ENCODE measurements at regions not wholly inside any gene's neighbourhood (a gene's known extent, or its start where the extent isn't known, plus 50 kb on each side); places are given as distances from the start of the nearest gene placed in this dataset.
A peak's percentile ranks its signal among the peaks of the same experiment; 100 is the strongest.

DNA sequence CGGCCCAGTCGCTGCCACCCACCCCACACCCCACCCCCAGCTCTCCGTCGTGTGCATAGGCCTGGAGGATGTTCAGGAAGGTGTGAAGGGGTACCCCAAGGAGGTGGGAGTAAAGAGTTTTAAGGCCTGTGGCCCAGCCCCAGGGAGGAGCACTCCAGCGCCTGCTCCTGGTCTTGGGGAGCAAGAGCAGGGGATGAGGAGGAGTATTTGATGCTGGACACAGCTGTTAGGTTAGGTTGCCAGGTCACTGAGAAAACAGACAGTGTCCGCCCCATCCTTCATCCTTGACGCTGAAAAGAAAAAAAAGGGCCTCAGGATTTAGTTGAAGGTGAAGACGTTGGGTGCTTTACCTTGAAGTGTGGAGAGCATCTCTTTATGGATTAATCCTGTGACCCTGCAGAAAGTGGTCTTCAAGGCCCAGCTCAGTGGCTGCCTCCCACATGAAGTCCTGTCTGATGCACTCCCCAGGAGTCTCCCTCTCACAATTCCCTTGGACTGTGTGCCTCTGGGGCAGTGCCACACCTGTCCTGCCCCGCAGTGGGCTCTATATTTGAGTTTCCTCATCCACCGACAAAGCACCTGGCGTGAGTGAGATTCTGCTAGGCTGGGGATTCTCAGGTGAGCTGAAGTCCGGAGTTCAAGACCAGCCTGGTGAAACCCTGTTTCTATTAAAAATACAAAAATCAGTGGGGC lies 101.8 kb downstream of the SPRY4 start:
- Mint-ChIP-seq H3K36me3 (ENCODE audit: low read depth) (no peaks in the 10 kb centered on the region), H3K27me3 (ENCODE audit: low read depth) (peaks cover 21% of the 10 kb centered on the region), H3K4me1 (peaks cover 10% of the 10 kb centered on the region), H3K27ac (no peak overlapping the region), H3K9me3 (no peaks in the 10 kb centered on the region), H3K4me3 (no peak overlapping the region)
- TF ChIP-seq, protein P1, sequence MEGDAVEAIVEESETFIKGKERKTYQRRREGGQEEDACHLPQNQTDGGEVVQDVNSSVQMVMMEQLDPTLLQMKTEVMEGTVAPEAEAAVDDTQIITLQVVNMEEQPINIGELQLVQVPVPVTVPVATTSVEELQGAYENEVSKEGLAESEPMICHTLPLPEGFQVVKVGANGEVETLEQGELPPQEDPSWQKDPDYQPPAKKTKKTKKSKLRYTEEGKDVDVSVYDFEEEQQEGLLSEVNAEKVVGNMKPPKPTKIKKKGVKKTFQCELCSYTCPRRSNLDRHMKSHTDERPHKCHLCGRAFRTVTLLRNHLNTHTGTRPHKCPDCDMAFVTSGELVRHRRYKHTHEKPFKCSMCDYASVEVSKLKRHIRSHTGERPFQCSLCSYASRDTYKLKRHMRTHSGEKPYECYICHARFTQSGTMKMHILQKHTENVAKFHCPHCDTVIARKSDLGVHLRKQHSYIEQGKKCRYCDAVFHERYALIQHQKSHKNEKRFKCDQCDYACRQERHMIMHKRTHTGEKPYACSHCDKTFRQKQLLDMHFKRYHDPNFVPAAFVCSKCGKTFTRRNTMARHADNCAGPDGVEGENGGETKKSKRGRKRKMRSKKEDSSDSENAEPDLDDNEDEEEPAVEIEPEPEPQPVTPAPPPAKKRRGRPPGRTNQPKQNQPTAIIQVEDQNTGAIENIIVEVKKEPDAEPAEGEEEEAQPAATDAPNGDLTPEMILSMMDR (IDR thresholded peaks at IDR 0.05; ENCODE audit: unreplicated experiment in 3 of 3), result no peak

DNA sequence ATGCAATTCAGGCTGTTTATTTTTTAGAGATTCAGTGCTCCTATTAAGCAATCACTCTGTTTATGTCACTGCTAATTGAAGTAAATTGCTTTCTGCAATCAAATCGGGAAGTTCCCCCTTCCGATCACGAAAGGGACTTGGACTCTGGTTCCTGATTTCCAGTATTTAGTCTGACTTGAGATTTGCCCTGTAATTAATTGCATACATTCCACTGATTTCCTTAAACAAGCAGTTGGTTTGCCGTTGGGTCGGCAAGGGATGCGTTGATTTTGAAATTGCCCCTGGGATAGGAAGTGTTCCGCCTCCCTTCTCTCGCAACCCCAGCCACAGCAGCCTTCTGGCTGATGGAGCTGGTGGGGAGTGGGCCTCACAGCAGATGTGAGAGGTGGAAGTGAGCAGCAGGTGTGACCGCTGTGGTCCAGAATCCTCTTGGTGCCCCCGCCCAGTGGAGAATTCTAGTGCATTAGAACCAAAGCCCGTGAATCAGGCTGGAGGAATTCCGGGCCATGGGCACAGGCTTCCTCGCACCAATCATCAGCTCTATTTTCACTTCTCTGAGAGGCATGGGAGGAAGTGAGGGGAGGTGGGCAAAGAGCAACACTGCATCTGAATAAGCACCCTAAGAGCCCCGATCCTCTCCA lies 102.5 kb downstream of the SPRY4 start:
- H3K27me3 Mint-ChIP-seq (ENCODE audit: low read depth), result peaks cover 21% of the 10 kb centered on the region
- H3K4me3 Mint-ChIP-seq, result no peak overlapping the region
- H3K9me3 Mint-ChIP-seq, result no peaks in the 10 kb centered on the region
- no peaks in the 10 kb centered on the region for H3K36me3 Mint-ChIP-seq (ENCODE audit: low read depth)
- TF ChIP-seq, protein P1 (IDR thresholded peaks at IDR 0.05; ENCODE audit: unreplicated experiment in 3 of 3), result no peak
- H3K4me1 Mint-ChIP-seq, result peaks cover 10% of the 10 kb centered on the region
- no peak overlapping the region for H3K27ac Mint-ChIP-seq

DNA sequence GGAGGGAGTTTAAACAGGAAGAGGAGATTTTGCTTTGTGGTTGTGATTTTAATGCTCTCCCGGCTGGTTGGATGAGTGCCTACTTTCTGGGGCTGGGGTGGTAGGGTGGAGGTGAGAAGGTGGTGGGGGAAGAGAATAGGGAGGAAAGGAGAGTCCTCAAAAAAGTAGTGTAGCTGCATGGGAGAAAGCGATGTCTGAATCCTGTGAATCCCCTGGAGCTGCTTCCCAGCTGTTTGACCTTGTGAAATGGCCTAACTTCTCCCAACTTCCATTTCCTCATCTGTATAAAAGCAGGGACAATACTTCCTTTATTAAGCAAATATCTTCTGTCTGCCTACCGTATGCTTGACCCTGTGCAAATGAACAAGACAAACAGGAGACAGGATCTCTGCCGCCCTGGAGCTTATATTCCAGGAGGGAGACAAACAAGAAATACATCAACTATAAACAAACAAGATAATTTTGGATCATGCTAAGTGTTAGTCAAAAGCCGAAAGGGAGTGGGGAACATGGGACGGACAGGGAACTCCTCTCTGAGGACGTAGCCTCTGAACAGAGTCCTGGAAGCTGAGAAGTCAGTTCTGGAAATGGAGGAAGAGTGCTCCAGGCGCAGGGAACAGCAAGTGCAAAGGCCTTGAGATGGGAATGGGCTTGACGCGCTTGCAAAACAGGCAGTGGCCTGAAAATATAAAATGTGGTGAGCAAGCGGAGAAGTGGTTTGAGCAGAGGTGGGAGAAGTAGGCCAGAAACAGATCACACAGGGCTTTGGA lies 103.5 kb downstream of the SPRY4 start:
- H3K4me3 Mint-ChIP-seq, result no peak overlapping the region
- peaks cover 29% of the 10 kb centered on the region for H3K27me3 Mint-ChIP-seq (ENCODE audit: low read depth)
- H3K9me3 Mint-ChIP-seq, result no peaks in the 10 kb centered on the region
- H3K27ac Mint-ChIP-seq, result peak overlapping the region in 1 of 3 experiments; percentile 6
- TF ChIP-seq, protein P1 (IDR thresholded peaks at IDR 0.05; ENCODE audit: unreplicated experiment in 3 of 3), result no peak
- peaks cover 15% of the 10 kb centered on the region for H3K4me1 Mint-ChIP-seq
- H3K36me3 Mint-ChIP-seq (ENCODE audit: low read depth), result no peaks in the 10 kb centered on the region

DNA sequence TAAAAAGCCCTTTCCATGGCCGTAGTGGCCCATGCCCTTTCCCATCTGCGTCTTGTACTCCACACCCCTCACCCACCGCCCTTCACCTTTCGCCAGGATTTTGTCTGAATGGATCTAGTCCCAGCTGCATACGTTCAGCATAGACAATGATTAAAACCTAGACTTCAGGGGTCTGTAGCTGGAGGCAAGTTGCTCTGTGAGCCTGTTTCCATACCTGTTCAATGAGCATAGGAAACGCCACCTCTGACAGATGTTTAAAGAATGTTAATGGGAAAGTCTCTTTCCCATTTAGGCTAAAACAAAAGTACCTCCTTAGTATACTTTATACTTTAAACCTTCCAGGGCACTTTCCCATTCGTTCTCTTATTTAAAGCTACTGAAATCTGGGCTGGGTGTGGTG lies 105.7 kb downstream of the SPRY4 start:
- H3K27ac Mint-ChIP-seq, result no peak overlapping the region
- no peaks in the 10 kb centered on the region for H3K9me3 Mint-ChIP-seq
- no peaks in the 10 kb centered on the region for H3K36me3 Mint-ChIP-seq (ENCODE audit: low read depth)
- H3K4me1 Mint-ChIP-seq, result peaks cover 19% of the 10 kb centered on the region
- H3K27me3 Mint-ChIP-seq (ENCODE audit: low read depth), result peaks cover 29% of the 10 kb centered on the region
- H3K4me3 Mint-ChIP-seq, result no peak overlapping the region
- TF ChIP-seq, protein P1 (IDR thresholded peaks at IDR 0.05; ENCODE audit: unreplicated experiment in 3 of 3), result no peak

DNA sequence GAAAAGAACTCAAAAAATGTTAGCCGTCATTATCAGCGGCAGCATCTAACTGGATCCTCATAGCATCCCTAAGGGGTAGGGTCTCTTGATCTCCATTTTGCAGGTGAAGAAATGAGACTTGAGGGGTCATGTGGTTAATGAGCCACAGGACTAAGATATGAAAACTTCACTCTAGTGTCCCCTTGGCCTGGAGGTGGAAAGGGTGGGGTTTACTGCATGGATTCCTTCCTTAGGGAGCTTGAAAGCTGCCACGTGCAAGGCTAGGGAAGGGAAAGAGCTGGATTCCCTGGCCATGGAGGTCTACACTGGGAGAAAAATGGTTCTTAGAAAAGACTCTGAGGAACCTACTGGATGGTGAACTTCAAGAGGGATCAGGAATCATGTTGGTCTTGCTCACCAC lies 107.9 kb downstream of the SPRY4 start:
- Mint-ChIP-seq H3K27ac (peak overlapping the region in 1 of 3 experiments; percentile 69), H3K36me3 (ENCODE audit: low read depth) (no peaks in the 10 kb centered on the region), H3K27me3 (ENCODE audit: low read depth) (peaks cover 28% of the 10 kb centered on the region), H3K9me3 (no peaks in the 10 kb centered on the region), H3K4me3 (no peak overlapping the region), H3K4me1 (peaks cover 19% of the 10 kb centered on the region)
- TF ChIP-seq, protein P1 (IDR thresholded peaks at IDR 0.05; ENCODE audit: unreplicated experiment in 3 of 3), result no peak

All from nephron (organoid).